Breast epithelium (tissue), 3 donors: ENCODE measurements at regions not wholly inside any gene's neighbourhood (a gene's known extent, or its start where the extent isn't known, plus 50 kb on each side); places are given as distances from the start of the nearest gene placed in this dataset.
"Not testable (repeated sequence)": the region's sequence is repeated elsewhere in the genome, so short reads cannot be mapped to it uniquely, and the experiment has no call there.

Source experiments
- POLR2A ChIP-seq: fragments of 450-650 bp; IDR thresholded peaks from one replicate; pipeline ENCODE4 v1.6.1; 2016; ENCODE audit warnings: antibody characterized with exemption, mild to moderate bottlenecking, moderate library complexity
- POLR2AphosphoS5 ChIP-seq, 3 donors: sonication (generic); formaldehyde crosslinking; IDR thresholded peaks; one replicate each; pipeline ENCODE4 v1.6.1; 2017; ENCODE audit warnings: antibody characterized with exemption in 3 of 3
- TF ChIP-seq, protein P1 (sequence below), 3 donors: fragments of 450-650 bp; IDR thresholded peaks; one replicate each; pipeline ENCODE4 v1.5.1; 2016 to 2017; ENCODE audit warnings: antibody characterized with exemption in 3 of 3, mild to moderate bottlenecking in 3 of 3, moderate library complexity in 3 of 3

DNA sequence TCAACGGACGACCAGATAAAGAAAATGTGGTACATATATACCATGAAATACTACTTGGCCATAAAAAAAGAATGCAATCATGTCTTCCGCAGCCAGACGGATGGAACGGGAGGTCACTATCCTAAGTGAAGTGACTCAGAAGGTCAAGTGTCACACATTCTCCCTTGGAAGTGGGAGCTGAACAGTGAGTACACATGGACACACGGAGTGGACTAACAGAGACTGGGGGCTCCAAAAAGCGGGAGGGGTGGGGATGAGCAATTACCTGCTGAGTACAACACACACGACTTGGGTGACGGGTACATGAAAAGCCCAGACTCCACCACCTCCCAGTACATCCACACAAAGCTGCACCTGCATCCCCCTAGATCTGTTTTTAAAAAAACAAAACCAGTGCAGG, 62.5 kb upstream of the TNK2 start:
- not testable (repeated sequence) for TF ChIP-seq POLR2A; POLR2AphosphoS5 (IDR thresholded peaks at IDR 0.05)
- TF ChIP-seq, protein P1, sequence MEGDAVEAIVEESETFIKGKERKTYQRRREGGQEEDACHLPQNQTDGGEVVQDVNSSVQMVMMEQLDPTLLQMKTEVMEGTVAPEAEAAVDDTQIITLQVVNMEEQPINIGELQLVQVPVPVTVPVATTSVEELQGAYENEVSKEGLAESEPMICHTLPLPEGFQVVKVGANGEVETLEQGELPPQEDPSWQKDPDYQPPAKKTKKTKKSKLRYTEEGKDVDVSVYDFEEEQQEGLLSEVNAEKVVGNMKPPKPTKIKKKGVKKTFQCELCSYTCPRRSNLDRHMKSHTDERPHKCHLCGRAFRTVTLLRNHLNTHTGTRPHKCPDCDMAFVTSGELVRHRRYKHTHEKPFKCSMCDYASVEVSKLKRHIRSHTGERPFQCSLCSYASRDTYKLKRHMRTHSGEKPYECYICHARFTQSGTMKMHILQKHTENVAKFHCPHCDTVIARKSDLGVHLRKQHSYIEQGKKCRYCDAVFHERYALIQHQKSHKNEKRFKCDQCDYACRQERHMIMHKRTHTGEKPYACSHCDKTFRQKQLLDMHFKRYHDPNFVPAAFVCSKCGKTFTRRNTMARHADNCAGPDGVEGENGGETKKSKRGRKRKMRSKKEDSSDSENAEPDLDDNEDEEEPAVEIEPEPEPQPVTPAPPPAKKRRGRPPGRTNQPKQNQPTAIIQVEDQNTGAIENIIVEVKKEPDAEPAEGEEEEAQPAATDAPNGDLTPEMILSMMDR (IDR thresholded peaks at IDR 0.05): not testable (repeated sequence)
